Transverse colon (tissue), 3 donors: ENCODE measurements at regions not wholly inside any gene's neighbourhood (a gene's known extent, or its start where the extent isn't known, plus 50 kb on each side); places are given as distances from the start of the nearest gene placed in this dataset.

Source experiments
- CTCF ChIP-seq, 5 experiments: fragments of 200-600 bp in 3 of 5; fragments of 450-650 bp in 2 of 5; sonication (generic) in 3 of 5; IDR thresholded peaks; 1 replicate in 2 of 5; 2 replicates in 3 of 5; pipeline ENCODE4 v1.5.1; 2016 to 2017; ENCODE audit warnings: antibody characterized with exemption in 5 of 5, inconsistent platforms in 3 of 5, mild to moderate bottlenecking in 2 of 5, moderate library complexity in 1 of 5
- POLR2A ChIP-seq: fragments of 450-650 bp; IDR thresholded peaks from one replicate; pipeline ENCODE4 v1.6.1; 2016; ENCODE audit warnings: antibody characterized with exemption, mild to moderate bottlenecking, moderate library complexity

- TF ChIP-seq CTCF (IDR thresholded peaks at IDR 0.05): no peak
- TF ChIP-seq POLR2A: no peak
These were observed 140.8 kb downstream of the CHRM3 start for GRCh38 chr1:239527051-239527693.
